ENCODE measurements at regions not wholly inside any gene's neighbourhood (a gene's known extent, or its start where the extent isn't known, plus 50 kb on each side); places are given as distances from the start of the nearest gene placed in this dataset.

DNA sequence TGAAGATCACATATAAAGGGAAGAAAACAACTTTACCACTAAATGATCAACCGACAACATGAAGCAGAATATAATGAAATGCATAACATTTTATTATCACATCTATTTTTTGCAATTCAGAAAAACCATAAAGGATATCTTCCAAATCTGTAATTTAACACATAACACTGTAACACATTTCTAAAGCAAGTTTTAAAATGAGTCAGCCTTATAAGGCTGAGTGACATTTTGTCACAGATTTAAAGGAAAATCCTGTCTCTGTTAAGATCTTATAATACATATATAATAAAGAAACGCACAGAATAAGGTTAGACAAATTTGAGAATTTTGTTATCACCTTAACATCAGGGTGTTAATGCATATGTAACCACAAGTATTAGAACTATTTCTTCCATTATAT, 198.4 kb upstream of the RASA1 start:
- no peak for DNase-seq

DNA sequence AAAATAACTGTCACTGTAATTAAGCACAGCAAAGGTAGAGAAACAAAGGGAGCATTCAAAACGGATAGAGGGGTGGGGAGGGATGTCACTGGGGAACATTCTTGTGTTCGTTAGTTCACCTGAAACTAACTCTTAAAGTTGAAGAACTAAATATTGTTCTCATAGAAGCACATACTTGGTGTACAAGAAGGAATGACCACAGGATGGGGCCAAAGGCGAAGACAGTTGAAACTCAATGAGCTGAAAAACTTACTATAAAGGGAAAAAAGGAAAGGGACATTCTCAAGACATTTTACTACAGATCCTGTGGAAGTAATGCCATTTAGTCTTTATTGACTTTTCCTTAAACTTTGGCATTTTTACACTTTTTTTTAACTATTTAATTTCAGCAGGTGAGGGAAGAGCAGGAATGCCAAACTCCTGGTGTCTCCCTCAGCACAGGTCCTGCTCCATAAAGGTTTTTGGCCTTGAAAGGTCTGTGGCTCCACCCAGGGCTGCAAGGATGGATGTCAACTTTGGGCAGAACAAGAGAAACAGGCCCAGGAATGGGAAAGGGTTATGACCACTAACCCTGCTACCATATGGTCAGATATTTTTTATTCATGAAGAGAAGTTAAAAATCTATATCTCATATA, 197.6 kb upstream of the RASA1 start:
- DNase-seq = no peak

DNA sequence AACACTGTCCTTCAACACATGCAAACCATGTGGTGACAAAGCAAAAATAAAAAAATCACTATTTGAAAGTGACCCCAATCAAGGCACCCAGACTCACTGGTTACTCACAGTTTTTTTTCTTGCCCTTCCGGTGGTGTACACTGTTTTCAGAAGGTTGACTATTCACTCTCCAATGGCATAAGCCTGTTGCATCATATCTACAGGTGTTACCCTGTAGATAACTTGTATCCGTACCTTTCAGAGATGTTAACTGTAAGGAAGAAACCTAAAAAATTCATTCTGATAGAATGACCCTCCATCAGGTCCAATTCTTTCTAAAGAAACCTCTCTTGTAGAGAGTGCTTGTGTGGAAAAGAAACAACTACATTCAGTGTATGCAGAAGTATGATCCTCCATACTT, 193.6 kb upstream of the RASA1 start:
- no peak for DNase-seq

DNA sequence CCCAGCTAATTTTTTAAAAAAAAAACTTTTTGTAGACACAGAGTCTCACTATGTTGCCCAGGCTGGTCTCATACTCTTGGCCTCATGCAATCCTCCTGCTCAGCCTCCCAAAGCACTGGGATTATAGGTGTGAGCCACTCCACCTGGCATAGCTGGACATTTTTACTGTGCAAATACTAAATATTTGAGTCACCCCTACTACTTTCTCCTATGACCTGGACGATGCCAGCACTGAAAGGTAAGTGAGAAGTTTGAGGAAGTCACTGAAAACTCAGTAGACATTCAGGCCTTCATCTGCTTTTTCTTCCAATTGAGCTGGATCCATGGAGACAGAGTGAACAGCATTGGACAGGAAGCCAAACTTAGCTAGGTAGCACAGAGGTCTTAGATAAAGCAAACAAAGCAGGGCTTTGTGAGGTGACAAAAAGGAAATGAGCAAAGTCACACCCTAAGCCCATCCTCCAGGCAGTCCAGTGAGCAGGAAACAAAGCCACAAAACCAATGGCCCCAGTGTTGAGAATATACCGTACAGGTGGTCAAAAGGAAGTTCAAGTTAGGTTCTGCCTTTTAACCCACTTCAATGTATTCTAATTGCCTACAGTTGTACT, 192.6 kb upstream of the RASA1 start:
- peak; percentile 16 for DNase-seq

DNA sequence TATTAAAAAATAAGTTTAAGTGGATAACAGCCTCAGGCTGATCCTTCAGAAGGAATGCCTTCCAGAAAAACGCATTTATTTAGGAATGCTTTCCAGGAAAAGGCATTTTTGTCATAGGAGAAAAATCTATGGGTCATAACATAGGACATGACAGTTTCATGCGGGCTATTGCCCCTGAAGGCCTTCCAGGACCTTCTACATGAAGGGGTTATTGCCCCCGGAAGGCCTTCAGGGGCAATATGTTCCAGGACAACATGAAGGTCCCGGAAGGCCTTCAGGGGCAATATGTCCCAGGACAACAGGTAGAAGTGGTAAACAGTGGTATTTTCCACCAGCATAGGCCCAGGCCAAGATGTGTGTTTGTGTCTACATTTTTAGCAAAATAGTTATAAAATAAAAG, 191.3 kb upstream of the RASA1 start:
- DNase-seq = no peak

DNA sequence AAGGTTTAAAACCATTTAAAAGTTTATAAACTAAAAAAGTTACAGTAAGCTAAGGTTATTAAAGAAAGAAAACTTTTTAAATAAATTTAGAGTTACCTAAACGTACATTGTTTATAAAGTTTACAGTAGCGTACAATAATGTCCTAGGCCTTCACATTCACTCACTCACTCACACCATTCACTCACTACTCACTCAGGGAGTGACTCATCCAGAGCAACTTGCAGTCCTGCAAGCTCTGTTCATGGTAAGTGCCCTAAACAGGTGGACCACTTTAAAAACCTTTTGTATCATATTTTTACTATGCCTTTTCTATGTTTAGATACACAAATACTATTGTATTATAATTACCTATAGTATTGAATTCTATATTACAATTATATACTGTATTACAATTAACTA, 190.8 kb upstream of the RASA1 start:
- no peak for DNase-seq

DNA sequence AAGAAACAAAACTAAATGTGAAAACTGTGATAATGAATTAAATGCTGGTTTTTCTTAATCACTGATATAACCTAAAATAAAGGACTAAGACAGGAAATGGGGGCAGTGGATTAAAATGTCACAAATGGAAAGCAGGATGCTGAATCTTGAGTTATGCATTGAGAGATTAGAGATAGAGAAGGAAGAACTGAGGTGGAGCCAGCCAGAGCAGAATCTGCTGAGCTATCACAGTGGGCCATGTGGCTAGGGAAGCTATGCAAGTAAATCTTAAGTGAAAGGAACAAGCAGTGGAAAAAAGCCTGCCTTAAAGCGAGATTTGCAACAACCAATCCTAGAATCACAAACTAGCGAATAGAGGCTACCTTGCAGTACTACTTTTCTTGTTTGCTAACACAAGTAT, 188.5 kb upstream of the RASA1 start:
- DNase-seq = no peak

DNA sequence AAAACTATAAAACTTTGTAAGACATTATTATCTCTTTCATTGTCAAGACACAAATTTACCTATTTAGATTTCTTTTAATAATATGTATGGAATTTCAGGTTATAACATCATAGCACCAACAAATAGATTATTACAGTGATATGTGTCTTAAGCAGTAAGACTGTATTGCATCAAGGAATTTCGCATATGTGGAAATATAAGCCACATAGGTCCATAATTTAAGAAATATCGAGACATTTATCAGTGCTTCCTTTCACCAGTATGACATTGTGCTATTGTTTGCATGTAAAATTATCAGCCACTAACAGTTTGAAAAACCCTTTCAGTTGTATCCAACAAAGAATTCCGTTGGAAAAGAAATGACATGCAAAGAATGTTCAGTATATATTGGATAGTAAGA, 186.7 kb upstream of the RASA1 start:
- no peak for DNase-seq

DNA sequence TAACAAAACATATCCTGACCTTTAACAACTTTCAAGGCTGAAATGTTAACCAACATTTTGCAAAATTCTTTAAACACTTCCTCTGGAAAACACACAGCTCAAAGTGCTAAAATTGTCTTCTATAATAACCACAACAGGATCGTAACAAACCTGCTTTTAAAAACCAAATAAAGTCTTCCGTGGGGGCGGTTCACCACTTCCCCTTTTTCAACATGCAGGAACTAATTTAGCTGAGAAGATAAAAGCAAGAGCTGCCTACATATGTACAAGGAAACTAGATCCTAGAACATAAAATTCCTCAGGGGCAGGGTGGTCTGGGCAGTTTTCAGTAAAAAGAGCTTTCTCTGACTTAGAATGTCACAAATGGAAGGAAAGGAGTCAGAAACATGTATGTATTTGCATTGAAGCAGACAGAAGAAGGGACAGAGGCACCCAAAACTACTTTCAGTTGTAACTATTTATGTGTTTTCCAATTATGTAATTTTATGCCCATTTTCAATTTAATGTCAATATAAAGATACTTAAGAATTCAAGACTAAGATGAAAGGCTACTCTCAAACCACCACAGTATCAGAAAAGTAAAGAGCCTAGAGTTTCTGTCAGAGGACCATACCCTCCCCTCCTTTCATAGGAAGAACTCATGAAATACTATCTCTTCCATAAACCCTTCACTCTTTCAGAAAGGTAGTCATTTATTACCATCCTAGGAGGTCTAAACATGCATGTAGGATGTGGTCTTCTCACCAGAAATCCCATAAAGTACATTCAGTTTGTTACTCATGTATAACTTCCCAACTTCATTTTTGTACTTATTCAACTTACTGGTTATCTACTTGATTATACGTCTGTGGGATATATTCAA, 185.9 kb upstream of the RASA1 start:
- DNase-seq = peak; percentile 24

DNA sequence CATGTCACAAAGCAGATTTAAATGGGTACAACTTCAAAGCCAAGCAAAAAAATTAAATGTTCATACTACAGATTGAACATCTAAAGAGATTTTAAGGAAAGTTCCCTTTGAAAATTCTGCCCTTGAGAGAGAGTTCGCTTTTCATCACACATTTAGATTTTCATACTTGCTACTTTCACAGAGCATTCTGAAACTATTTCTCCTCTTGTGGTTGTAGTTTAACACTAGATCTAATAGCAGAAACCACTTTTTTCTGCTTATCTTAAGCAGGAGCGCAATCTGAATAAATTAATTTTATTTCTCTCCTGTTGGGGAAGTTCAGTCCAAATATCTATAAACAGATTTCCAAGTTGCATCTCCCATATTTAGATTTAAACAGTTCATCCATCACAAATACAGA, 173.3 kb upstream of the RASA1 start:
- no peak for DNase-seq

DNA sequence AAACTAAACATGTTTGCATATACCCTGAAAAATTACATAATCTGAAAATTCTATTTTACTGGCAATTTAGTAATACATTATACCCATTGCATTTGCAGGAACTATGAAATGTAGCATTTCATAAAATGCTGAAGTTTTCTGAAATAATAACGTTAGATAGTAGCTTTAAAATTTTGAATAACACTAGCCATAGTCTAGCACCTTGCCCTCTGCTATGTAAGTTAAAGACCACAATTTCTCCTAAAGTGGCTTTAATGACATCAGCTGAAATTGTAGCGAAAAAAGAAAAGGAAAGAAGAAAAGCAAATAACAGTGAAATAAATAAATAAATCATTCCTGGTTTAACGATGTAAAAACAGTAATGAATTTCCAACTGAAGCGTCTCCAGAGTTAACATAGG, 172.8 kb upstream of the RASA1 start:
- DNase-seq = no peak

DNA sequence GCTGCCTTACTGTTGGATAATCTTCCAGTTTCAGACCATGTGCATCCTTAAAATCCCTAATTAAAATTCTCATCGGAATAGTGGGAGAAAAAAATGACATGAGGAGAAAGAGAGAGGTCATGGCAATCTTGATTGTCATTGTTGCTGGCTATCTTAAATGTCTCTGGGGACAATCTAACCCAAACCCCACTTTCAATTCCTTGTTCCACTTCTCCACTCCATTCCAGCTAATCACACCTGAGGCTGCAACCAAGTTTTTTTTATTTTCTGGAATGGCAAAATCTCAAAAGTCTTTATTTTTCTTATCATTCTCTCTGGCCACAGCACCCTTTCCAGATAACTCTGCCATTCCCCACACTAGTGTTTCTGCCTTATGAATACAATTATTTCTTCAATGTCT, 171.9 kb upstream of the RASA1 start:
- no peak for DNase-seq

DNA sequence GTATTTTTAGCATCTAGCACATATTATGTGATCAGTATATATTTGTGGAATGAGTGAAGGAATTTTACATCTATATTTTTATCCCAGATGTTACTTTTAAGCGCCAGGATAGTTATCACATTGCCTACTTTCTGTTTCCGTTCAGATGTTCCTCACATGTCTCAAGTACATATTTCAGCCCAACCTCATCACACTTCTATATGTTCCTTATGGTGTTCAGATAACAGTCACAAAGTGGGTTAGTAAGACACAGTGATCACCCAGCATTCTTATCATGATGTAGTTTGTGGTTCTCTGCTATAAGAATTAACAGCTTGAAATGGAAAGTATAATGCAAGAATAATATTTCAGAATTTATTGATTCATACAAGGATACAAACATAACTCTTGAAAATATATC, 170.0 kb upstream of the RASA1 start:
- DNase-seq = no peak

DNA sequence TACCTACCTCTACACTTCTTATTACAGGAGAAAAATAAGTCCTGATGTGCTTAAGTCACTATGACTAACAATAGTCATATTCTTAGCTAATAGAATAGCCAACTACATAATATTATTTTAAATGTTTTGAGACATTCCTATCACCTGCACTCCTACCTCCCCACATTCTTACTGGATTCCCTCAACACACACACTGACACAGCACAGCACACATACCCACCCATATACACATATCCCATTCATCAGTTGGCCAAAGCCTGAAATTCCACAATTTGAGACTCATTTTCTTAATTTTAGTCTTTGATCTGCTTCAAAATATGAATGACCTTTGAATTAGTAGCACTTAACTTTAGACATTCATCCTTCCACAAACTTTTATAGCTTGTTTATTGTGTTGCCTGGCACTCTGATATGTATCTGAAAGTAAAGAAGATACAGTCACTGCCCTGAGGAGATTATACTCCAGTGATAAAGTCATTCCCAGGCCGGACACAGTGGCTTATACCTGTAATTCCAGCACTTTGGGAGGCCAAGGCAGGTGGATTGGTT, 168.3 kb upstream of the RASA1 start:
- DNase-seq = no peak

DNA sequence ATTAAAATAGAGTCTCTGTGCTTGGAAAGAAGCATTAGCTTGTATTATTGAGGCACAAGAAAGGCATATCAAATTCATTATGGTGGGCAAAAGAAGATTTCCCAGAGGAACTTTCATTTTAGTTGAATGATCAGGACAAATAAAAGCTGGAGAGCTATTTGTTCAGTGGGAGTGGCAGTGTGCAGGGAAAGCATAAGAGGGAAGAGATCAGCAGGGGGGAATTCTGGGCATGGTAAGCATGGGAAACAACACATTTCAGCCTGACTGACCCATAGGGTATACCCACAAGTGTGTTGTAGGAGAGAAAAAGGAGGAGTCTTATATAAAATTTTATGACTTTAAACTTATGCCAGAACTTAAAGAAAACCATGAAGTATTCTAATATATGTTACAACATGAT, 167.7 kb upstream of the RASA1 start:
- no peak for DNase-seq

DNA sequence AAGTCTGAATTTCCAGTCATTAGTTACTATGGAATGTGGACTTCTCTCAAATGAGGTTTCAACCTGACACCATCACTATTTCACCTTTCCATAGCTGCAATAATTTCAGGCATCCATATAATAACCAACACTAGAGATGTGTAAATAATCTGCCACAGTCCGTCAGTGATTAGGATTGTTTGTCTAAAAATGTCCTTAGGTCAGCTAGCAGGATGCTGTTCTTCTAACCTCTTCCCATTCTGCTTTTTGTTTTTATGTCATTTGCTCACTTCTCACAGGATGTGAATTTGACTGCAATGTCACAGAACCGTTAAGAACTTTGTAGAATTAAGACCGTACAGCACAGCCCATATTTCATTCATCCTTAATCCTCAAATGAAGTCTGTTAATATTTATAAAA, 166.4 kb upstream of the RASA1 start:
- DNase-seq = no peak

DNA sequence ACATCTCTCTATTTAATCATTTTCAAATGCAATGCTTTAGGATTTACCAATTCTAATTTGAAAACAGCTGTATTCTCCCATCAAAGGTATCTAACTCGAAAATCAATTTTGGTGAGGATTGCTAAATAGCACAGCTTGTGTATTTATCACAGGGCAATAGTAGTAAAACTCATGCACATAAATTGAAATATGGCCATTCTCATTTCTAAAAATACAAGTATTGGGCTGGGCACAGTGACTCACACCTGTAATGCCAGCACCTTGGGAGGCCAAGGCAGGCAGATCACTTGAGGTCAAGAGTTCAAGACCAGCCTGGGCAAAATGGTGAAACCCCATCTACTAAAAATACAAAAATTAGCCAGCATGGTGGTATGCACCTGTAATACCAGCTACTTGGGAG, 164.8 kb upstream of the RASA1 start:
- no peak for DNase-seq

DNA sequence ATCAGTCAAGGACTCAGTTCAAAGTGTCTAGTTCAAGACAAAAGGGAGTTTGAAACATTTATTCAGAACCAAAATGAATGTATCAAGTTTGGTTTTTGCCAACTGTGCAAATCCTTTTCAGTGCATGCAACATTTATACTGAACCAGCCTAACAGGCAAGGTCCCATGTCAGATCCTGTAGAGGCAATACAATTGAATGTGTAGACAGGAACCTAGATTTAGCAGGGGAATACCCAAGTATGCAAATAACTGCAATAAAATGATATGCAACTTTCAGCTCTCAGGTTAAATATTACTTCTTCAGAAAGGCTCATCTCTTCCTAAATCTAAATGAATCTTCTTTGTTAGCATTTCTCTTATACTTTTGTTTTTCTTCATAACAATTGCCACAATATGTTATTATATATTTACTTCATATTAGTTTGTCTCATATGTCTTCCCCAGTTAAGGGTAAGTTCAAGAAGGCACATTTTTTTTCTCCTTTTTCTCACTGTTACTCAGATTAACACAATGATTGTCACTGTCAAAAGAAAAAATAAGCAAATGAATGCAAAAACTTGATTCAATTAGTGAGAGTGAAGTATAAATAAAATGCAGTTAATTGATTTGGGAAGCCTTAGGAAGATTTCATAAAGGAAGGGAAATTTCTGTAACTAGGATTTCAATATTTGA, 163.9 kb upstream of the RASA1 start:
- DNase-seq = no peak

DNA sequence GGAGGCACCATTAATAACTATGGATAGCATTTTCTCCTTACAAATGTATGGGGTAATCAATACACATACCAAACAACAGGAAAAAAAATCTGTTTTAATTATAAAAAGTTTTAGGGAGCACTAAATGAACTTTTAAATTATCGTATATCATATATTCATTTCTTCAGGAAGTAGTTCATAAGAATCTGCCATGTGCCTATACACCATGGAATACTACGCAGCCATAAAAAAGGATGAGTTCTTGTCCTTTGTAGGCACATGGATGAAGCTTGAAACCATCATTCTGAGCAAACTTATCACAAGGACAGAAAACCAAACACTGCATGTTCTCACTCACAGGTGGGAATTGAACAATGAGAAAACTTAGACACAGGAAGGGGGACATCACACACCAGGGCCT, 162.1 kb upstream of the RASA1 start:
- no peak for DNase-seq

DNA sequence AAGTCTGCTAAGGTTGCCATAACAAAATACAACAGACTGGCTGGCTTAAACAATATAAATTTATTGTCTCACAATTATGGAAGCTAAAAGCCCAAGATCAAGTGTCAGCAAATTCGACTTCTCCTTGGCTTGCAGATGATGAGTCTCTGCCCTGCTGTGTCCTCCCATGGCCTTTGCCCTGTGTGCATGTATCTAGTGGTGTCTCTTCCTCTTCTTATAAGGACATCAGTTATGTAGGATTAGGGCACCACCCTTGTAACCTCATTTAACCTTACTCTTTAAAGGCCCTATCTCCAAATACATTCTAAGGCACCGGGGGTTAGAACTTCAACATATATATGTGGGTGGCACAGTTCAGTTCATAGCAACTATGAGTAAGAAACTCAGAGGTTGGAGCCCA, 157.9 kb upstream of the RASA1 start:
- DNase-seq = no peak

DNA sequence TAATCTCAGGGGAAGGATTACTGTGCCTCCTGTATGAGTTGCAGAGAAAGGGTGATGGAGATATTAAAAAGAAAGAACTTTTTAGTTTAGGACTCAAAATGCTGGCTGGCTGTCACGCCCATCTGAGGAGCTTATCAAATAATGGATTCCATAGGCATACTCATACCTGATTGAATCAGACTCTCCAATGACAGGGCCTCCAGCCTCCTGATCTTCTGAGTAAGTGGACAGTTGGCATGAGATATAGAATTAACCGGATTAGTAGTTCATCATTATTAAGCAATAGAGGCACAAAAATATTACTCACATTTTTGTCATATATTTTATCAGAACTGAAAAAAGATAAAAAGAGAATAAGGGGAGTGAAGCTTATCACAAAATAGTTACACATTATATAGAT, 157.0 kb upstream of the RASA1 start:
- DNase-seq = no peak

DNA sequence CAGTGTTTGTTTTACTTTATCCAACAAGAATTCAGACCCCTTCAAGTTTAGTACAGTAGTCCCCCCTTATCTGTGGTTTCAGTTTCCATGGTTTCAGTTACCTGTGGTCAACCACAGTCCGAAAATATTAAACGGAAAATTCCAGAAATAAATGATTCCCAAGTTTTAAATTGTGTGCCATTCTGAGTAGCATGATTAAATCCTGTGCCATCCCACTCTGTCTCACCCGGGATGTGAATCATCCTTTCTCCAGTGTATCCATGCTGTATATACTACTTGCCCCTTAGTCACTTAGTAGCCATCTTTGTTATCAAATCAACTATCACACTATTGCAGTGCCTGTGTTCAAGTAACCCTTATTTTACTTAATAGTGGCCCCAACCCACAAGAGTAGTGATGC, 153.8 kb upstream of the RASA1 start:
- no peak for DNase-seq

DNA sequence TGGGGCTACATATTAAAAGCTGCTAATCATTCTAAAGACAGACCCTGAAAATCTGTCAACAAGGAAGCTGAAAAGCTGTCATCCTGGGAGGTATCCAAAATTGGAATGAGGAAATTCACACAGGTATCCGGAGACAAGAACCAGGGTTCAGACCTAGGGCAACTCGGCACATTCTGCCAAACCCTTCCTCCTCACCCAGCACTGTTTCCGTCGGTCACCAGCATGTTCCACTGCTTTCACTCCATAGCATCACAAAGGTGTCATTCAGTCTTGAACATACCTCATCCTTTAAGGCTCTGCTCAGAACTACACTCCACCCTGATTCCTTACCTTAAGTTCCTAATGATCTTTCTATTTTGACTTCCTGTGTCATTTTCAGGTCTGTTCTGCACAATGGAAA, 153.1 kb upstream of the RASA1 start:
- DNase-seq = no peak
